ENCODE measurements at regions not wholly inside any gene's neighbourhood (a gene's known extent, or its start where the extent isn't known, plus 50 kb on each side); places are given as distances from the start of the nearest gene placed in this dataset.

- no peak overlapping the region for H3K27ac ChIP-seq
- intact Hi-C loops (cut with DNase I; ENCODE audit: low total_unique reads) (no loop called here), in situ Hi-C loops (cut with MboI; ENCODE audit: low pct_ligation_motif_present in 1 of 4, low pct_unique_long_range_greater_than_20kb in 1 of 4, low sequenced_read_pairs in 3 of 4) (no loop called here)
- DNase-seq = no peak
- no peaks in the 10 kb centered on the region for H3K4me1 ChIP-seq
- H3K36me3 ChIP-seq = no peaks in the 10 kb centered on the region
- H3K27me3 ChIP-seq = no peaks in the 10 kb centered on the region
- no peak overlapping the region for H3K4me3 ChIP-seq
- no peaks in the 10 kb centered on the region for H3K9me3 ChIP-seq
- TF ChIP-seq, protein P1, sequence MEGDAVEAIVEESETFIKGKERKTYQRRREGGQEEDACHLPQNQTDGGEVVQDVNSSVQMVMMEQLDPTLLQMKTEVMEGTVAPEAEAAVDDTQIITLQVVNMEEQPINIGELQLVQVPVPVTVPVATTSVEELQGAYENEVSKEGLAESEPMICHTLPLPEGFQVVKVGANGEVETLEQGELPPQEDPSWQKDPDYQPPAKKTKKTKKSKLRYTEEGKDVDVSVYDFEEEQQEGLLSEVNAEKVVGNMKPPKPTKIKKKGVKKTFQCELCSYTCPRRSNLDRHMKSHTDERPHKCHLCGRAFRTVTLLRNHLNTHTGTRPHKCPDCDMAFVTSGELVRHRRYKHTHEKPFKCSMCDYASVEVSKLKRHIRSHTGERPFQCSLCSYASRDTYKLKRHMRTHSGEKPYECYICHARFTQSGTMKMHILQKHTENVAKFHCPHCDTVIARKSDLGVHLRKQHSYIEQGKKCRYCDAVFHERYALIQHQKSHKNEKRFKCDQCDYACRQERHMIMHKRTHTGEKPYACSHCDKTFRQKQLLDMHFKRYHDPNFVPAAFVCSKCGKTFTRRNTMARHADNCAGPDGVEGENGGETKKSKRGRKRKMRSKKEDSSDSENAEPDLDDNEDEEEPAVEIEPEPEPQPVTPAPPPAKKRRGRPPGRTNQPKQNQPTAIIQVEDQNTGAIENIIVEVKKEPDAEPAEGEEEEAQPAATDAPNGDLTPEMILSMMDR (IDR thresholded peaks at IDR 0.05) = no peak
- no peak for TF ChIP-seq POLR2AphosphoS5 (IDR thresholded peaks at IDR 0.05)
- no peak for TF ChIP-seq POLR2A (IDR thresholded peaks at IDR 0.05)
- TF ChIP-seq EP300 (IDR thresholded peaks at IDR 0.05; ENCODE audit: low read depth) = no peak
Observed at GRCh38 chr13:50459658-50460057, 383.8 kb downstream of the DLEU7 start.

DNA sequence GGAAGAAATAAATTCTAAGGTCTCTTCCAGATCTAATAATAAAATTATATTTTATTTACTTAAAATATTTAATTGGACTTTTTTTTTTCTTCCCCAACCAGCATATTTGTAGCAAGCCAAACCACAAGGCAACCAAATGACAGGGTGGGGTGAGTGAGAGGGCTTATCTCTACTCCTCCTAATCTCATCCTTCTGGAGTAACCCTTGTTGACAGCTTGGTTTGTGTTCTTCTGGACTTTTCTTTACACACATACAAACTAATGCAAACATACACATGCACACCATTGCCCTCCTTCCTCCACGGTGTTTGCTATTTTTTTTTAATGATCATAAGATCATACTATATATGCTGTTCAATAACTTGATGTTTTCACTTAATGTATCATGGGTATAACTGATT, 383.1 kb downstream of the DLEU7 start:
- H3K9me3 ChIP-seq = no peaks in the 10 kb centered on the region
- TF ChIP-seq POLR2A (IDR thresholded peaks at IDR 0.05) (no peak), POLR2AphosphoS5 (IDR thresholded peaks at IDR 0.05) (no peak), EP300 (IDR thresholded peaks at IDR 0.05; ENCODE audit: low read depth) (no peak)
- TF ChIP-seq, protein P1 (IDR thresholded peaks at IDR 0.05) = no peak
- H3K4me1 ChIP-seq = no peaks in the 10 kb centered on the region
- in situ Hi-C loops (cut with MboI; ENCODE audit: low pct_ligation_motif_present in 1 of 4, low pct_unique_long_range_greater_than_20kb in 1 of 4, low sequenced_read_pairs in 3 of 4) (no loop called here), intact Hi-C loops (cut with DNase I; ENCODE audit: low total_unique reads) (no loop called here)
- 59 to 67% methylated on average over 1 of the region's 1 CpG for WGBS, 2 donors (ENCODE audit: low coverage in 1 of 2)
- H3K27ac ChIP-seq = no peak overlapping the region
- no peak for DNase-seq
- no peaks in the 10 kb centered on the region for H3K27me3 ChIP-seq
- H3K36me3 ChIP-seq = no peaks in the 10 kb centered on the region
- H3K4me3 ChIP-seq = no peak overlapping the region

DNA sequence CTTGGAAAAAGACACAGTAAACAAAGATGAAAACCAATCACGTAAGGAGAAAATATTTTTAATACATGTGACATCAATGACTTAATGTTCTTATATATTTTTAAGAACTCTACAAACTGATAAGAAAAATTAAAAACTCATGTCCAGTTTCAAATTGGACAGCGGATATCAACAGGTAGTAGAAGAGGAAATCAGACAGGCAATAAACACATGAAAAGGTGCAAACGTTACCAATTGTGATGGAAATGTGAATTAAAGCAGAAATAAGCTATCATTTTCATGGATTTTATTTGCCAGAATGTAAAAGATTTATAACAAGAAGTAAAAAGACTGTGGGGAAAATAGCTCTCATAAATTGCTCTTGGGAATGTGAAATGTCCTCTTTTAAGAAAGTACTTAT, 382.3 kb downstream of the DLEU7 start:
- H3K27ac ChIP-seq = no peak overlapping the region
- TF ChIP-seq POLR2A (IDR thresholded peaks at IDR 0.05) (no peak), EP300 (IDR thresholded peaks at IDR 0.05; ENCODE audit: low read depth) (no peak), POLR2AphosphoS5 (IDR thresholded peaks at IDR 0.05) (no peak)
- TF ChIP-seq, protein P1 (IDR thresholded peaks at IDR 0.05) = no peak
- intact Hi-C loops (cut with DNase I; ENCODE audit: low total_unique reads) = no loop called here
- H3K9me3 ChIP-seq = no peaks in the 10 kb centered on the region
- in situ Hi-C loops (cut with MboI; ENCODE audit: low pct_ligation_motif_present in 1 of 4, low pct_unique_long_range_greater_than_20kb in 1 of 4, low sequenced_read_pairs in 3 of 4) = no loop called here
- no peaks in the 10 kb centered on the region for H3K36me3 ChIP-seq
- DNase-seq = no peak
- WGBS, 2 donors (ENCODE audit: low coverage in 1 of 2) = 85 to 91% methylated on average over 3 of the region's 3 CpGs
- no peak overlapping the region for H3K4me3 ChIP-seq
- no peaks in the 10 kb centered on the region for H3K27me3 ChIP-seq
- H3K4me1 ChIP-seq = no peaks in the 10 kb centered on the region

DNA sequence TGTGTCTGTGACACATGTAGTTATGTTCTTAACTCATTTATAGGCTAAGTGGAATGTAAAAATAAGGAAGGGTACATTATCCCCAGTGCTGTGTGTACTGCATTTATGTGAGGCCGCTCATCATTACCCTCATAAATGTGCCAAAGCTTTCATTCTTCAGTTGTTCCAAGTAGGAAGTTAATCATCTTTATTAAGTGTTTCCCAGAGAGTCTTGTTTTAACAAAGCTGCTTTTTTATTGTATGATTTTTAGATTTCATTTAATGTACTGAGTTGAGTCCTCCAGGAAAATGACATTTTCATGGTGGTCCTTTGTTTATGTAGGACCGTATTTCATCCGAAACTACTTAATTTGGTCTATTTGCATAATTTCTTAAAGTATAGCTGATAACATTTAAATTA, 379.8 kb downstream of the DLEU7 start:
- intact Hi-C loops (cut with DNase I; ENCODE audit: low total_unique reads) = no loop called here
- DNase-seq = no peak
- H3K4me3 ChIP-seq = no peak overlapping the region
- in situ Hi-C loops (cut with MboI; ENCODE audit: low pct_ligation_motif_present in 1 of 4, low pct_unique_long_range_greater_than_20kb in 1 of 4, low sequenced_read_pairs in 3 of 4) = no loop called here
- WGBS, 2 donors (ENCODE audit: low coverage in 1 of 2) = 73 to 84% methylated on average over 3 of the region's 3 CpGs
- H3K36me3 ChIP-seq = no peaks in the 10 kb centered on the region
- TF ChIP-seq POLR2A (IDR thresholded peaks at IDR 0.05) (no peak), EP300 (IDR thresholded peaks at IDR 0.05; ENCODE audit: low read depth) (no peak), POLR2AphosphoS5 (IDR thresholded peaks at IDR 0.05) (no peak)
- TF ChIP-seq, protein P1 (IDR thresholded peaks at IDR 0.05) = no peak
- no peaks in the 10 kb centered on the region for H3K27me3 ChIP-seq
- no peaks in the 10 kb centered on the region for H3K4me1 ChIP-seq
- H3K27ac ChIP-seq = no peak overlapping the region
- H3K9me3 ChIP-seq = no peaks in the 10 kb centered on the region

Data from transverse colon (tissue), 4 donors.